Sigmoid colon (tissue), 6 donors: ENCODE measurements at regions not wholly inside any gene's neighbourhood (a gene's known extent, or its start where the extent isn't known, plus 50 kb on each side); places are given as distances from the start of the nearest gene placed in this dataset.
"Not testable (repeated sequence)": the region's sequence is repeated elsewhere in the genome, so short reads cannot be mapped to it uniquely, and the experiment has no call there.

ENCODE experiments used
- DNase-seq: peaks from one replicate; pipeline ENCODE4 v3.0.0-alpha.2; 2019
- H3K27ac ChIP-seq, 4 donors: fragments of 200-600 bp; sonication (generic); one replicate each; pipeline ENCODE4 v1.5.1; 2016 to 2019; ENCODE audit warnings: mild to moderate bottlenecking in 1 of 4
- H3K27me3 ChIP-seq, 3 donors: fragments of 200-600 bp; sonication (generic); one replicate each; pipeline ENCODE4 v1.5.1; 2019; ENCODE audit warnings: mild to moderate bottlenecking in 1 of 3
- H3K36me3 ChIP-seq, 4 donors: fragments of 200-600 bp; sonication (generic); one replicate each; pipeline ENCODE4 v1.5.1; 2016 to 2019
- H3K4me1 ChIP-seq, 4 donors: fragments of 200-600 bp; sonication (generic); one replicate each; pipeline ENCODE4 v1.5.1; 2017 to 2019
- H3K4me3 ChIP-seq, 4 donors: fragments of 200-600 bp; sonication (generic); one replicate each; pipeline ENCODE4 v1.5.1; 2017 to 2019; ENCODE audit warnings: mild to moderate bottlenecking in 2 of 4, moderate library complexity in 1 of 4
- H3K9me3 ChIP-seq, 4 donors: fragments of 200-600 bp in 3 of 4; sonication (generic) in 3 of 4; one replicate each; pipeline versions ENCODE4 v1.5.1 to v1.6.1; 2013 to 2019
- EP300 ChIP-seq, 4 donors: sonication (generic); formaldehyde crosslinking; IDR thresholded peaks; one replicate each; pipeline ENCODE4 v1.6.1; 2017; ENCODE audit warnings: antibody characterized with exemption in 4 of 4
- POLR2A ChIP-seq, 2 donors: fragments of 450-650 bp; IDR thresholded peaks; one replicate each; pipeline ENCODE4 v1.6.1; 2016; ENCODE audit warnings: antibody characterized with exemption in 2 of 2, mild to moderate bottlenecking in 2 of 2, moderate library complexity in 2 of 2
- POLR2AphosphoS5 ChIP-seq, 4 donors: sonication (generic); formaldehyde crosslinking; IDR thresholded peaks; one replicate each; pipeline ENCODE4 v1.6.1; 2017; ENCODE audit warnings: antibody characterized with exemption in 4 of 4
- WGBS, 2 donors: extraction: QIAGEN DNeasy Blood & Tissue Kit; methylation state at CpG; one replicate each; pipeline ENCODE4 v1.1.7; 2013; 5-methylcytosine and 5-hydroxymethylcytosine counted together
- intact Hi-C: fragments of 100-400 bp; cut with DNase I; formaldehyde crosslinking; loops from one replicate; pipeline ENCODE4 v1.15.1; 2023
- TF ChIP-seq, protein P1 (sequence below), 4 experiments: fragments of 450-650 bp in 3 of 4; fragments of 200-600 bp in 1 of 4; IDR thresholded peaks; one replicate each; pipeline ENCODE4 v1.5.1; 2016 to 2019; ENCODE audit warnings: antibody characterized with exemption in 4 of 4, mild to moderate bottlenecking in 3 of 4, moderate library complexity in 2 of 4
- donor health status: healthy with polysubstance abuse.
- donor health status: healthy.

DNA sequence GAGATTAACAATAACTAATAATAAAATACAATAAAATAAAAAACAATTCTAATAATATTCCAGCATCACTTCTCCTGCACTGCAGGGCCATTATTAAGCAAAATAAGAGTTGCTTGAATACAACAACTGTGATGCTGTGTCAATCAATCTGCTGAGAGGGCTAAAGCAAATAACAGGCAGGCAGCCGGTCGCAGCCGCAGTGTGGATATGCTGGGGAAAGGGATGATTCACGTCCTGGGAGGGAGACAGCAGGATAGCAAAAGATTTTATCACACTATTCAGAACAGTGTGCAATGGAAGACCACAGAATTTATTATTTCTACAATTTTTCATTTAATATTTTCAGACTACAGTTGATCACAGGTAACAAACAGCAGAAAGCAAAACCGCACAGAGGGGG lies 76.5 kb upstream of the SMARCAD1 start:
- intact Hi-C loops, result no loop called here
- Histone ChIP-seq H3K27ac (no peak overlapping the region), H3K4me3 (no peak overlapping the region), H3K27me3 (peaks cover 0 to 3% (median 0%) of the 10 kb centered on the region in 3 donors), H3K4me1 (no peaks in the 10 kb centered on the region), H3K9me3 (no peaks in the 10 kb centered on the region), H3K36me3 (no peaks in the 10 kb centered on the region)
- no peak for DNase-seq
- TF ChIP-seq, protein P1, sequence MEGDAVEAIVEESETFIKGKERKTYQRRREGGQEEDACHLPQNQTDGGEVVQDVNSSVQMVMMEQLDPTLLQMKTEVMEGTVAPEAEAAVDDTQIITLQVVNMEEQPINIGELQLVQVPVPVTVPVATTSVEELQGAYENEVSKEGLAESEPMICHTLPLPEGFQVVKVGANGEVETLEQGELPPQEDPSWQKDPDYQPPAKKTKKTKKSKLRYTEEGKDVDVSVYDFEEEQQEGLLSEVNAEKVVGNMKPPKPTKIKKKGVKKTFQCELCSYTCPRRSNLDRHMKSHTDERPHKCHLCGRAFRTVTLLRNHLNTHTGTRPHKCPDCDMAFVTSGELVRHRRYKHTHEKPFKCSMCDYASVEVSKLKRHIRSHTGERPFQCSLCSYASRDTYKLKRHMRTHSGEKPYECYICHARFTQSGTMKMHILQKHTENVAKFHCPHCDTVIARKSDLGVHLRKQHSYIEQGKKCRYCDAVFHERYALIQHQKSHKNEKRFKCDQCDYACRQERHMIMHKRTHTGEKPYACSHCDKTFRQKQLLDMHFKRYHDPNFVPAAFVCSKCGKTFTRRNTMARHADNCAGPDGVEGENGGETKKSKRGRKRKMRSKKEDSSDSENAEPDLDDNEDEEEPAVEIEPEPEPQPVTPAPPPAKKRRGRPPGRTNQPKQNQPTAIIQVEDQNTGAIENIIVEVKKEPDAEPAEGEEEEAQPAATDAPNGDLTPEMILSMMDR (IDR thresholded peaks at IDR 0.05), result no peak
- TF ChIP-seq EP300 (IDR thresholded peaks at IDR 0.05), result no peak
- no peak for TF ChIP-seq POLR2A (IDR thresholded peaks at IDR 0.05)
- TF ChIP-seq POLR2AphosphoS5 (IDR thresholded peaks at IDR 0.05), result no peak
- 89 to 93% methylated on average over 5 of the region's 5 CpGs for WGBS, 2 donors

DNA sequence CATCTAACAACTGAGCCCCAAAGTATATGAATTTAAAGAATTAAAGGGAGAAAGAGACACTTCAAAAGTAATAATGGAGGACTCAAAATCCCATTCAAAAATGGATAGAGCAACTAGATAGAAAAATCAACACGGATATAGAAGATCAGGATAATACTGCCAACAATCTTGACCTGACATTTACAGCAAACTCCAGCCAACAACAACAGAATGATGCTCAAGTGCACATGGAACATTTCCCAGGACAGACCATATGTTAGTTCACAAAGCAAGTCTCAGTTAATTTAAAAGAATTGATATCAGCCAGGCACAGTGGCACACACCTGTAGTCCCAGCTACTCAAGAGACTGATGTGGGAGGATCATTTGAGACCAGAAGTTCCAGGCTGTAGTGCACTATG lies 72.0 kb upstream of the SMARCAD1 start:
- intact Hi-C loops, result no loop called here
- H3K27ac ChIP-seq, result no peak overlapping the region
- no peaks in the 10 kb centered on the region for H3K36me3 ChIP-seq
- no peak for DNase-seq
- 75 to 90% methylated on average over 1 of the region's 1 CpG for WGBS, 2 donors
- H3K4me1 ChIP-seq, result no peaks in the 10 kb centered on the region
- H3K4me3 ChIP-seq, result no peak overlapping the region
- H3K27me3 ChIP-seq, result peaks cover 0 to 3% (median 0%) of the 10 kb centered on the region in 3 donors
- H3K9me3 ChIP-seq, result no peaks in the 10 kb centered on the region
- TF ChIP-seq EP300 (IDR thresholded peaks at IDR 0.05) (no peak), POLR2AphosphoS5 (IDR thresholded peaks at IDR 0.05) (no peak), POLR2A (IDR thresholded peaks at IDR 0.05) (no peak)
- TF ChIP-seq, protein P1 (IDR thresholded peaks at IDR 0.05), result no peak

DNA sequence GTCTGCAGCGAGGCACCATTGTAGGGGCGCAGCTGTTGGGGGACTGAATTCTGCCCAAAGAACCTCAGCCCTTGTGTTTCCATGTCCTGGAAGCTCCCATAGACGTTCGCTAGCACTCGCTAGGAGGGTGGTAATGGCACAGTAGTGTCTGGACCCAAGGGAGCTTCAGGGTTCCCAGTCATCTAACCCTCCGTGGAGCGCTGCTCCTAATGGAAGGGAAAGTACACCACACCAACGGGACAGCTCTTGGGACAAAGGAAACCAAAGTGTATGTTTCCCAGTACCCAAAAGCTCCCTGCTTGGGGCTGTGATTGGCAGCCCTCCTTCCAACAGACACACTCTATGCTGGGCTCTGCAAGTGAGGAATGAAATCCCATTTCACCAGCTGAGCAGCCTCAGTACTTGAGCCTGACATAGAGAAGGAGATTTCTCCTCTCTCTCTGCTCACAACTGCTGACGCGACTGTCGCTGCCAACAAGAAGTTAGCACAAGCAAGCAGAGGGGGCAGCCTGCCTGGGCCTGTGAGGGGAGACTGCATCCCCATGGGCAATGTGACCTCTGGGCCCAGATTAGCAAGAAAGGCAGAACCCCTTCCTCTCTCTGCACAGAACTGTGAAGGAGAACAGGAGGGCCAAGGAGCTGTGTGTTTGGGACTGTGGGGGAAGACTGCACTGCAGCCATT lies 67.6 kb upstream of the SMARCAD1 start:
- no peak for TF ChIP-seq POLR2AphosphoS5 (IDR thresholded peaks at IDR 0.05)
- TF ChIP-seq EP300 (IDR thresholded peaks at IDR 0.05), result no peak
- Histone ChIP-seq H3K36me3 (no peaks in the 10 kb centered on the region), H3K27ac (no peak overlapping the region), H3K4me3 (no peak overlapping the region), H3K27me3 (no peaks in the 10 kb centered on the region), H3K4me1 (no peaks in the 10 kb centered on the region), H3K9me3 (peaks cover 0 to 3% (median 0%) of the 10 kb centered on the region in 4 donors)
- 92 to 93% methylated on average over 11 of the region's 11 CpGs for WGBS, 2 donors
- DNase-seq, result no peak
- intact Hi-C loops, result no loop called here

DNA sequence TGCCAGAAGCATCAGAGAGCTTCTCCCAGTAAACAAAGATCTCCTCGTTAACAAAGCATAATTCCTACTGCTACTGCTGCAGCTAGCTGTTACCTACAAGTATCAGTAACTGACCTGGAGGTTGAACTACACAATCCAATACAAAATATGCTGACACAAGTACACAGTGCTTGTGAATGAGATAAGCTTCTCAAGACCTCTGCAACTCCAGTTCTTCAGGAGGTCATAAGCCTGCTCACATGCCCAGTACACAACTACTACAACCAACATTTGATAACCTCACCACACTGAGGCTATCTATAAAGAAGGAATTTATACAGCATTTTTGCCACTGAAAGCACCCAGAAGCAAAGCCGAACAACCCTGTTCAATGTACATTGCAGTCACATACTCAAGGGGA lies 66.7 kb upstream of the SMARCAD1 start:
- Histone ChIP-seq H3K9me3 (peaks cover 0 to 3% (median 0%) of the 10 kb centered on the region in 4 donors), H3K27me3 (no peaks in the 10 kb centered on the region), H3K4me1 (no peaks in the 10 kb centered on the region), H3K27ac (no peak overlapping the region), H3K36me3 (no peaks in the 10 kb centered on the region), H3K4me3 (no peak overlapping the region)
- intact Hi-C loops, result no loop called here
- TF ChIP-seq EP300 (IDR thresholded peaks at IDR 0.05) (no peak), POLR2AphosphoS5 (IDR thresholded peaks at IDR 0.05) (no peak), POLR2A (IDR thresholded peaks at IDR 0.05) (no peak)
- TF ChIP-seq, protein P1 (IDR thresholded peaks at IDR 0.05), result no peak
- 74 to 80% methylated on average over 2 of the region's 2 CpGs for WGBS, 2 donors
- DNase-seq, result no peak

DNA sequence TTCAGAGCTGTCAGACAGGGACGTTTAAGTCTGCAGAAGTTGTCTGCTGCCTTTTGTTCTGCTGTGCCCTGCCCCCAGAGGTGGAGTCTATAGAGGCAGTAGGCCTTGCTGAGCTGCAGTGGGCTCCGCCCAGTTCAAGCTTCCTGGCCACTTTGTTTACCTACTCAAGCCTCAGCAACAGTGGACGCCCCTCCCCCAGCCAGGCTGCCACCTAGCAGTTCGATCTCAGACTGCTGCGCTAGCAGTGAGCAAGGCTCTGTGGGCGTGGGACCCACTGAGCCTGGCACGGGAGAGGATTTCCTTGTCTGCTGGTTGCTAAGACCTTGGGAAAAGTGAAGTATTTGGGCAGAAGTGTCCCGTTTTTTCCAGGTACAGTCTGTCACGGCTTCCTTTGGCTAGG lies 59.6 kb upstream of the SMARCAD1 start:
- H3K27ac ChIP-seq, H3K36me3 ChIP-seq, H3K4me1 ChIP-seq, intact Hi-C loops, H3K4me3 ChIP-seq, H3K9me3 ChIP-seq, DNase-seq, H3K27me3 ChIP-seq: not testable (repeated sequence)
- WGBS, 2 donors, result 16 to 55% methylated on average over 9 of the region's 9 CpGs

DNA sequence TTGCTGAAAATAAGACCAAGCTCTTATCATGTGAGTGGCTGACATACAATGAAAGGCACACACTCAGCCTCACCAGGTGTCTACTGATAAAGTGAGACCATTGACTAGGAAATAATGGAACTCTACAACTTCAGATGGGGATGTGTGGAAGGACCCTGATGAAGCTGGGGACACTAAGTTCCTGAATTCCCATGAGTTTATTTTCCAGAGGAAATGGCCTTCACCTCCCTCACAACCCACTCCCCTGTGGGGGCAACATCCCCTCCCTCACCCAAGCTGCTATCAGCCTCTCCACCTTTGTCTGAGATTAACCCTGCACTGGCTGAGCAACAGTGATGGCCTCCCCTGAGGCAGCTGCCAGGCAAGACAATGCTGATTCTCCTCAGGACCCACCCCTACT lies 55.2 kb upstream of the SMARCAD1 start:
- no peaks in the 10 kb centered on the region for H3K9me3 ChIP-seq
- no peaks in the 10 kb centered on the region for H3K27me3 ChIP-seq
- TF ChIP-seq POLR2A (IDR thresholded peaks at IDR 0.05), result no peak
- TF ChIP-seq POLR2AphosphoS5 (IDR thresholded peaks at IDR 0.05), result no peak
- TF ChIP-seq, protein P1 (IDR thresholded peaks at IDR 0.05), result no peak
- TF ChIP-seq EP300 (IDR thresholded peaks at IDR 0.05), result no peak
- intact Hi-C loops, result no loop called here
- H3K4me3 ChIP-seq, result no peak overlapping the region
- no peaks in the 10 kb centered on the region for H3K36me3 ChIP-seq
- no peaks in the 10 kb centered on the region for H3K4me1 ChIP-seq
- no peak overlapping the region for H3K27ac ChIP-seq
- no peak for DNase-seq

DNA sequence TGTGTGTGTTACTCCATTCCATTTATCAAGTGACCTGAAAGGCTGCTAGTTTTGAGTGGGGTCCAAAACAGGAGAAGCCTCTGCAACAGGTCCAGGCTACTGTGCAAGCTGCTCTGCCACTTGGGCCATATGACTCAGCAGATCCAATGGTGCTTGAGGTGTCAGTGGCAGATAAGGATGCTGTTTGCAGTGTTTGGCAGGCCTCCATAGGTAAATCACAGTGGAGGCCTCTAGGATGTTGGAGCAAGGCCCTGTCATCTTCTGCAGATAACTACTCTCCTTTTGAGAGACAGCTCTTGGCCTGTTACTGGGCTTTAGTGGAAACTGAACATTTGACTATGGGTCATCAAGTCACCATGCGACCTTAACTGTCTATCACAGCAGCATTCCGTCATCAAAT lies 52.3 kb upstream of the SMARCAD1 start:
- intact Hi-C loops, H3K27ac ChIP-seq, H3K27me3 ChIP-seq, H3K9me3 ChIP-seq, H3K4me3 ChIP-seq, H3K36me3 ChIP-seq, H3K4me1 ChIP-seq, DNase-seq: not testable (repeated sequence)
- WGBS, 2 donors, result 97 to 99% methylated on average over 2 of the region's 2 CpGs
